Pulmonary artery endothelial cell (primary cell): ENCODE measurements at regions not wholly inside any gene's neighbourhood (a gene's known extent, or its start where the extent isn't known, plus 50 kb on each side); places are given as distances from the start of the nearest gene placed in this dataset.
A peak's percentile ranks its signal among the peaks of the same experiment; 100 is the strongest.

Experiments
- DNase-seq: peaks from one replicate; pipeline ENCODE4 v3.0.0-alpha.2; 2011; ENCODE audit warnings: low read depth, low spot score

DNA sequence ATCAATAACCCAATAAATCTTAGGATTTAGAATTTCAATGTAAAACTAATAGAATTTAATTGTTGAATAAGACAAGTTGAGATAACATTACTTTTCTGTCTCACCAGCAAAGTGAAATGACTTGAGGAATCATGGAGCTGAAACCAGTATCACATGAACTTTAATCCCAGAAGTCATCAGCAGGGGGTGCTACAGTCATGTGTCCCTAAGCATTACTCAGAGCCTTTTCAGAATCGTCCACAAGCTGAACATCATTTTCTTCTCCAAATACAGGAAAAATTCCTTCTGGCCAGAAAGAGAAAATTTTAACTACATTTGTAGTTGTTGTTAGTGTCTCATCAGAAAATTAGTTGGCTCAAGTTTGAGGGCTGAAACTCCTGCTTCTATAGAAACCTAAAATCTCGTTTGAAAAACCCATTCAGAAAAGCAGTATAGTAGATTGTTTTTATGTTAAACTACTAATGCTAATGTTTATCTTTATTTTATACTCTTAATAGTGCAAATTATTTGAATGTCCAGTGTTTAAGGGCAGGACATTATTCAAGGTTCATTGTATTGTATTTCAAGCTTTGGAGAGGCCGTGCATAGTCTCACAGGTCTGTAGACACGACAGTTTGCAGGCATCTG is 384.1 kb downstream of the PLOD2 start:
- DNase-seq = peak; percentile 30

GRCh38 chr3:145780301-145780700 is 380.7 kb downstream of the PLOD2 start:
- no peak for DNase-seq

DNA sequence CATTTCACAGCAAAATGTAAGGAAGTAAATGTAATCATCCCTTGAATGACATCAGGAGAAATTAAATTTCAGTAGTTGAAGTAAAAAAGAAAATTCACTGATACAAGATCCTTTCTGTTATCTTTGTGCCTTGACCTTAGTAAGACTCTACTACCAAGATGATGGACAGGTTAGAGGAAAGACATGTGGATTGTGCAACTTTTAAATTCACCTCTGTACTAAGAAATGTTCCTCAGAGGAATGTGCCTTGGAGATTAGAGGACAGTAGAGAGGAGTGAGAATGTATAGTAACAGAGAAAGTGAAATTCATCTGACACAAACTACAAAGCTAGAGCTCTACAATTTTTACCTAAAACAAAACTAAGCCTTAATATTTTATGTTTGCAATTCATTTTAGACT is 375.3 kb downstream of the PLOD2 start:
- no peak for DNase-seq

DNA sequence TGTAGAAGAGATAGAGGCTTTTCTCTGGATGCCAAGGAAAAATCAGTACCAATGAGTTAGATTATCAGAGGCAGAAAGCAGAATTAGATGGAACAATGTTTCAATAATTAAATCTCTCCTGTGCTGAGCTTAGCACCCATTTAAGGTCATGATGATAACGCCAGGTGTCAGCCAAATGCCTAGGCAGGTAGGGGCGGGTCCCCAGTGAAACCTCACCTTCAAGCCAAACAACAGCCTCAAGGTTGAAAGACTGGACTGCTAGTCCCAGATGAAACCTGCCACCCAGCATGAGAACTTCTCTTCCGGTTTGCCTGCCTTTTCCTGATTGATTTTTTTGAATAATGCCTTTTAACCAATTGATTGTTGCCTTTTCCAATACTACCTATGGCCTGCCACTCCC is 363.0 kb downstream of the PLOD2 start:
- no peak for DNase-seq

DNA sequence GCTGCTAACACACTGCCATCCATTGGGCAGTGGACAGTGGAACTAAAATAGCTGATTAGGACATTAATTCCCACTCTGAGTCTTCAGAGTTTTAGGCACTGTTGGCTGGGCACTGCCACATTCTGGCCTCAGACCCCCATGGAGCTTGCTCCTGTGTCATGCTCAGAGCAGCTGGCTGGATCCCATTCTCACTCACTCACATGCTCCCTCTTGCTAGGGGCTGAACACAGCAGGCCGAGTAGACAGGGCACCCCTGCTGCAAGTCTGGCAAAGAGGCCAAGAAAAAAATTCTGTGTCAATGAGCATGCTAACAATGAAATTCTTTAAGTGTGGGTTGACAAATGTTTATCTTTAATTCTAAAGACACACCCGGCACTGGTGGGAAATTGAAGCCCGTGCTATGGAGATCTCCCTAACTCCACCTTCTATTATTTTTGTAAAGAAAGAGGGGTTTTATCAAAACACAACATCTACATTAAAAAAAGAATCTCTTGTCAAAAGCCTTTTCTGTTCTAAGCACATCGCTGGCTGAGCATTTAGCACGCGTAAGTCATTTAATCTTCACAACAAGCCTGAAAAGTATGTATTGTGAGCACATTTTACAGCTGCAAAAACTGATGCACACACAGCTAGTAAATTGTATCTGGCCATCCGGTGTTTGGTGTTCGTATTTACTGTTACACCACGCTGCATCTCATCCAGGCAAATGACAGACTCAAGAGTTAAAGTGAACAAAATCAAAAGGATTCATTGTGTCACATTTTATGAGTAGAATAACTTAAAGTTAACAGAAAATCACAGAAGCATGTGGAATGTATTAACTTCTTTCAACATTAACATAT is 362.1 kb downstream of the PLOD2 start:
- DNase-seq = no peak

DNA sequence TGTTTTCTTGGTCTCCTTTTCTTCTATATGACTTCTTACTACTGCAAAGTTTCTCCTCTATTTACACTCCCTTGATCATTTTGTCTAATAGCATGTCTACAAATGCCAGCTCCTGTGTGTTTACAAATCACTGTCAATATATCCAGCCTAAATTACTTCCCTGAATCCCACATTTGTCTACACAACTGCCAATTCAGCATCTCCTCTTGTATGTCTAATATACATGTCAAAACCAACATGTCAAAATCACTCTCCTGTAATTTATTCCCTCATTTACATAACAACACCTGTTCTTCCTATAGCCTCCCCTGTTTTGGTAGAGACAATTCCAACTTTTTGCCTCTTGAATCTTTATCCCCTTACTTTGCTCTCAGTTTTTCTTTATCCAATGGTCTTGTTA is 359.3 kb downstream of the PLOD2 start:
- no peak for DNase-seq

- DNase-seq = no peak
Measured at GRCh38 chr3:145807990-145808389, 353.0 kb downstream of the PLOD2 start.

GRCh38 chr3:145812391-145812790 is 348.6 kb downstream of the PLOD2 start:
- no peak for DNase-seq

GRCh38 chr3:145815707-145816413 is 345.1 kb downstream of the PLOD2 start:
- DNase-seq = no peak

GRCh38 chr3:145817870-145818483 is 343.0 kb downstream of the PLOD2 start:
- no peak for DNase-seq

GRCh38 chr3:145820170-145820569 is 340.8 kb downstream of the PLOD2 start:
- no peak for DNase-seq

GRCh38 chr3:145842294-145842902 is 318.6 kb downstream of the PLOD2 start:
- no peak for DNase-seq

- no peak for DNase-seq
Measured at GRCh38 chr3:145843561-145843960, 317.4 kb downstream of the PLOD2 start.

DNA sequence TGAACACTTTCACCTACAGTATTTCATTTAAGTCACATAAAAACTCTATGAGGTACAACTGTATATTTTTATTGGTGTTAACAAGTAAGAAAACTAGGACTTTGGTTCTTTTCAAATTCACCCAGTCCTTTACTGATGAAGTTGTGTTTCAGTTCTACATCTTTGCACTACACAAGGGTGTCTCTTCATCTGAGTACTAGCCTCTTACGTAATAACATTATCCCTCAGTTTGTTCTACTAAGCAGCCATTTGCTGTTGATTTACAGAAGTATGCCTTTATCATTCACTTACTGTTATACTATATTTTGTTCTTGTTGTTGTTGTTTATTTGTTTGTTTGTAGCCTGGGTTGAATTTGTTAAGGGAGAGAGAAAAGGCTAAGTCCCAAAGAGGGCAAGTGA is 311.9 kb downstream of the PLOD2 start:
- no peak for DNase-seq

- no peak for DNase-seq
Measured at GRCh38 chr3:145854499-145854898, 306.5 kb downstream of the PLOD2 start.

GRCh38 chr3:145857956-145858355 is 303.0 kb downstream of the PLOD2 start:
- DNase-seq = no peak

DNA sequence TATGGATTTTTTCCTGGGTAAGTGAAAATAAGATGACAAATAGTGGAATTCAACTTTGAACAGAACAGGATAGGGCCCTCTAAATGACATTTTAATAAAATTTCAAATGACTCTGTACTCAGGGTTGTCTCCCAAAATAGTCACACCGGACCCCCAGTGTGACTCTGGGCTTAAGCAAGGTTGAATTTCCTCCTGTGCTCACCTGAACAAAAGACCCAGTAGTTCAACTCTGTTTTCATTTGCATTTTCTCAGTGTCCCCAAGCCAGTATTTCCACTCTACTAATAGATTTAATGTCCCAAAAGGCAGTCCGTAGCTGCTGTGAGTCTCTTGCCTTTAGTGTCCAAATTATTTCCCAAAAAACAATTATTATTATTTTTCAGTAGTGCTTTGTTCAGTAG is 296.6 kb downstream of the PLOD2 start:
- no peak for DNase-seq

DNA sequence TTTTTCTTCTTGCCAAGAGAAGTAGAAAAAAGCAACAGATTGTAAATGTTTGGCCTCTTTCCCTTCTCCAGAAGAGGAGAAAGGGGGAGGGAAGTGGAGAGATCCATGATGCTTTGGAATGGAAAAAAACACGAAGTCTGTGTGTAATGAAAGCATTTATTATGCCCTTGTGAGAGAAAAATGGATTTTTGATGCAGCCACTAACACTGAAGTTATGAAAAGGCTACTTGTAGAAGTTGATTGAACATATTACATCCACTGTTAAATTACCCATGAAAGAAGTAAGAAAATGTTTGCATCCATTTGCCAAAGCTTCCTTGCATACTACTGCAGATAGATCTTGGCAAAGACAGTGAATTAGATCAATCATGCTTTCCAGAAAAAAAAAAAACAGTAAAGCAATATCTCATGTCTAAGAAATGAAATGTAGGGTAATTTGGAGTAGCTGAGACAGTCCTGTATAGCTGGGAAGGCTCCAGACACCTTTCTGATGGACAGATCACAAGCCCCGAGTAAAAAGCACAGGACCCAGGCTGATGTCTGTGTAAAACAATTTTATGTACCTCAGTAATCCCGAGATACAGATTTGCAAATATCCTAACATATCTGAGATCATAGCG is 295.5 kb downstream of the PLOD2 start:
- no peak for DNase-seq

DNA sequence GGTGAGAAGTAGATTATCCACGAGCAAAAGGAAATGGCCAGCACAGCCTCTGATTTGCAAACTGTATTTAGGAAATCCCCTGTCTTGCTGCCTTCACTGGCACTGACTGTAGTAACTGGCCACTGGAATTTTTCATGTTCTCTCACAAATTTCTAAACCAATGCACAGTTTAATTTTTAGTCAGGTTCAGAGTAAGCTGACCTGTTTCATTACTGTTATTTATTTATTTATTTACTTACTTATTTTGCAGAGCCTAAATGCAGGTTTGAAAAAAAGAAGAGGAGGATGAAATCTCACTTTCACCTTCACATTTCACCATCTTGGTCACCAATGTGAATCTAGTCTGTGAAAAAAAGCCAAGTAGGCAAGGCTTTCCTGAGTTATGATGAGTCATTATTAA is 291.0 kb downstream of the PLOD2 start:
- no peak for DNase-seq

DNA sequence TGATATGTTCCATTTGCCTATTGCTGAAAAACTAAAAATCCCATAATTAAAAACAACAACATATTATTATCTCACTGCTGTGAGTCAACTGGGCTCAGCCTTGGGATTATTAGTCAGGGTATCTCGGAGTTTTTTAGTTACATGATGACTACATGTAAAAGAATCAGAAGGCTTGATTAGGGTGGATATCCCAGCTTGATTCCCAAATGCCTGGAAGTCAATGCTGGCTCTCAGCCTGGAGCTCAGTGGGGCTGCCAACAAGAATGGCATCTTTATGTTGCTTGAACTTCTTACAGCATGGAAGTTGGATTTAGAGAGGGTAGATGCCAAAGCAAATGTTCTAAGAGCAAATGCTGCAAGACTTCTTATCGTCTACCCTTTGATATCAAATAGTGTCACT is 278.5 kb downstream of the PLOD2 start:
- DNase-seq = no peak

- DNase-seq = no peak
Measured at GRCh38 chr3:145889730-145890129, 271.3 kb downstream of the PLOD2 start.
